PC-3 (cell line): ENCODE measurements at regions not wholly inside any gene's neighbourhood (a gene's known extent, or its start where the extent isn't known, plus 50 kb on each side); places are given as distances from the start of the nearest gene placed in this dataset.

ENCODE experiments used
- ATAC-seq: fragments of 200-7000 bp; cut with Tn5 transposase; 2 replicates; pipeline ENCODE4 v1.9.1; 2020; ENCODE audit warnings: mild to moderate bottlenecking, moderate library complexity
- BruUV-seq: library from RNA; stranded (reverse); fragments of 400-500 nt; replicated peaks from 2 replicates; lab custom pipeline; 2021; lab: Mats Ljungman, UMichigan
- CTCF ChIA-PET: fragments of 300-600 bp; sonication (Branson Sonifier 250); formaldehyde crosslinking; loops from one replicate; lab custom pipeline; 2022; ENCODE audit warnings: antibody characterized with exemption; lab: Charles Lee
- POLR2A ChIA-PET: fragments of 300-600 bp; sonication (Branson Sonifier 250); formaldehyde crosslinking; loops from one replicate; lab custom pipeline; 2022; ENCODE audit warnings: antibody characterized with exemption; ENCODE audit not compliant: unreplicated experiment; lab: Charles Lee
- DNase-seq: peaks from one replicate; pipeline ENCODE4 v3.0.0-alpha.2; 2015
- H2AFZ ChIP-seq: fragments of 300-600 bp; sonication (generic); 2 replicates; pipeline ENCODE4 v1.6.0; 2016; ENCODE audit warnings: antibody characterized with exemption, low read length
- H3F3A ChIP-seq: fragments of 300-600 bp; sonication (generic); one replicate; pipeline ENCODE4 v1.6.0; 2017; ENCODE audit warnings: antibody characterized with exemption, low read length, control low read depth, mild to moderate bottlenecking; ENCODE audit not compliant: unreplicated experiment
- H3K27ac ChIP-seq: fragments of 300-600 bp; sonication (generic); 2 replicates; pipeline ENCODE4 v1.5.1; 2016; ENCODE audit warnings: mild to moderate bottlenecking, low read length
- H3K27me3 ChIP-seq: fragments of 300-600 bp; sonication (generic); 2 replicates; pipeline ENCODE4 v1.6.1; 2016; ENCODE audit warnings: low read length, mixed read lengths
- H3K36me3 ChIP-seq: fragments of 300-600 bp; sonication (generic); 2 replicates; pipeline ENCODE4 v1.6.1; 2016; ENCODE audit warnings: low read depth, mixed run types, low read length, mixed read lengths
- H3K4me1 ChIP-seq: fragments of 300-600 bp; sonication (generic); 2 replicates; pipeline ENCODE4 v1.5.1; 2016; ENCODE audit warnings: low read length; ENCODE audit not compliant: insufficient read depth
- H3K4me2 ChIP-seq: fragments of 300-600 bp; sonication (generic); 2 replicates; pipeline ENCODE4 v1.6.0; 2016; ENCODE audit warnings: low read length
- H3K4me3 ChIP-seq: fragments of 300-600 bp; sonication (generic); 2 replicates; pipeline ENCODE4 v1.5.1; 2016; ENCODE audit warnings: mild to moderate bottlenecking, low read length, mixed read lengths
- H3K79me2 ChIP-seq: fragments of 300-600 bp; sonication (generic); 2 replicates; pipeline ENCODE4 v1.6.1; 2017; ENCODE audit warnings: low read length, mixed read lengths
- H3K9ac ChIP-seq: fragments of 300-600 bp; sonication (generic); 2 replicates; pipeline ENCODE4 v1.6.0; 2016; ENCODE audit warnings: mild to moderate bottlenecking, low read length
- H3K9me2 ChIP-seq: fragments of 300-600 bp; sonication (generic); replicated peaks from 2 replicates; pipeline ENCODE4 v1.6.1; 2016; ENCODE audit warnings: mixed run types, low read length, mixed read lengths
- H3K9me3 ChIP-seq: fragments of 300-600 bp; sonication (generic); 2 replicates; pipeline ENCODE4 v1.6.1; 2016; ENCODE audit warnings: low read length, mixed read lengths
- H4K20me1 ChIP-seq: fragments of 300-600 bp; sonication (generic); 2 replicates; pipeline ENCODE4 v1.6.1; 2016; ENCODE audit warnings: low read length, mixed read lengths
- EZH2 ChIP-seq: fragments of 300-600 bp; sonication (generic); IDR thresholded peaks from one replicate; pipeline ENCODE4 v1.6.1; 2017; ENCODE audit warnings: antibody characterized with exemption, mild to moderate bottlenecking, low read length; ENCODE audit not compliant: unreplicated experiment
- EZH2phosphoT487 ChIP-seq: fragments of 300-600 bp; sonication (generic); IDR thresholded peaks from 2 replicates; pipeline ENCODE4 v1.6.1; 2018; ENCODE audit warnings: mild to moderate bottlenecking, antibody characterized with exemption, low read length, borderline replicate concordance
- intact Hi-C: fragments of 100-400 bp; cut with micrococcal nuclease; formaldehyde crosslinking; loops from 2 replicates; pipeline ENCODE4 v1.9.0; 2023
- TF ChIP-seq, protein P1 (sequence below): fragments of 300-600 bp; sonication (generic); conservative IDR thresholded peaks from 2 replicates; pipeline ENCODE4 v1.5.1; 2017; ENCODE audit warnings: antibody characterized with exemption, low read depth, mild to moderate bottlenecking, low read length

- intact Hi-C loops = no loop called here
- H3K9ac ChIP-seq = no peak overlapping the region
- BruUV-seq = no TSS peak
- no peaks in the 10 kb centered on the region for H3K9me2 ChIP-seq
- H3K27ac ChIP-seq = no peak overlapping the region
- H3K4me2 ChIP-seq = no peak overlapping the region
- no peaks in the 10 kb centered on the region for H3K9me3 ChIP-seq
- no peaks in the 10 kb centered on the region for H3F3A ChIP-seq
- H3K4me1 ChIP-seq = no peaks in the 10 kb centered on the region
- no peaks in the 10 kb centered on the region for H3K36me3 ChIP-seq
- H3K27me3 ChIP-seq = peaks cover 13% of the 10 kb centered on the region; the same call in 1 of the 2 replicates
- TF ChIP-seq EZH2phosphoT487 = no peak
- TF ChIP-seq, protein P1, sequence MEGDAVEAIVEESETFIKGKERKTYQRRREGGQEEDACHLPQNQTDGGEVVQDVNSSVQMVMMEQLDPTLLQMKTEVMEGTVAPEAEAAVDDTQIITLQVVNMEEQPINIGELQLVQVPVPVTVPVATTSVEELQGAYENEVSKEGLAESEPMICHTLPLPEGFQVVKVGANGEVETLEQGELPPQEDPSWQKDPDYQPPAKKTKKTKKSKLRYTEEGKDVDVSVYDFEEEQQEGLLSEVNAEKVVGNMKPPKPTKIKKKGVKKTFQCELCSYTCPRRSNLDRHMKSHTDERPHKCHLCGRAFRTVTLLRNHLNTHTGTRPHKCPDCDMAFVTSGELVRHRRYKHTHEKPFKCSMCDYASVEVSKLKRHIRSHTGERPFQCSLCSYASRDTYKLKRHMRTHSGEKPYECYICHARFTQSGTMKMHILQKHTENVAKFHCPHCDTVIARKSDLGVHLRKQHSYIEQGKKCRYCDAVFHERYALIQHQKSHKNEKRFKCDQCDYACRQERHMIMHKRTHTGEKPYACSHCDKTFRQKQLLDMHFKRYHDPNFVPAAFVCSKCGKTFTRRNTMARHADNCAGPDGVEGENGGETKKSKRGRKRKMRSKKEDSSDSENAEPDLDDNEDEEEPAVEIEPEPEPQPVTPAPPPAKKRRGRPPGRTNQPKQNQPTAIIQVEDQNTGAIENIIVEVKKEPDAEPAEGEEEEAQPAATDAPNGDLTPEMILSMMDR = no peak
- no peak for TF ChIP-seq EZH2
- no peak overlapping the region for H2AFZ ChIP-seq
- CTCF ChIA-PET = no interaction called here
- H3K79me2 ChIP-seq = no peaks in the 10 kb centered on the region
- POLR2A ChIA-PET = no interaction called here
- H4K20me1 ChIP-seq = no peaks in the 10 kb centered on the region
- no peak for DNase-seq
- no peak for ATAC-seq
- H3K4me3 ChIP-seq = no peak overlapping the region
These were observed 88.4 kb downstream of the OLIG3 start for GRCh38 chr6:137405806-137406205.

GRCh38 chr6:137403855-137404254 is 90.3 kb downstream of the OLIG3 start:
- no peak overlapping the region for H3K27ac ChIP-seq
- no peaks in the 10 kb centered on the region for H3K9me2 ChIP-seq
- intact Hi-C loops = no loop called here
- H3K4me3 ChIP-seq = no peak overlapping the region
- H3F3A ChIP-seq = no peaks in the 10 kb centered on the region
- peaks cover 13% of the 10 kb centered on the region; the same call in 1 of the 2 replicates for H3K27me3 ChIP-seq
- BruUV-seq = no TSS peak
- no peaks in the 10 kb centered on the region for H3K4me1 ChIP-seq
- no peaks in the 10 kb centered on the region for H3K36me3 ChIP-seq
- no peak for ATAC-seq
- no peak for DNase-seq
- H3K9ac ChIP-seq = no peak overlapping the region
- H3K9me3 ChIP-seq = no peaks in the 10 kb centered on the region
- ChIA-PET CTCF (no interaction called here), POLR2A (no interaction called here)
- H3K79me2 ChIP-seq = no peaks in the 10 kb centered on the region
- no peak overlapping the region for H3K4me2 ChIP-seq
- no peak overlapping the region for H2AFZ ChIP-seq
- TF ChIP-seq EZH2phosphoT487 = no peak
- TF ChIP-seq, protein P1 = no peak
- no peak for TF ChIP-seq EZH2
- H4K20me1 ChIP-seq = no peaks in the 10 kb centered on the region

DNA sequence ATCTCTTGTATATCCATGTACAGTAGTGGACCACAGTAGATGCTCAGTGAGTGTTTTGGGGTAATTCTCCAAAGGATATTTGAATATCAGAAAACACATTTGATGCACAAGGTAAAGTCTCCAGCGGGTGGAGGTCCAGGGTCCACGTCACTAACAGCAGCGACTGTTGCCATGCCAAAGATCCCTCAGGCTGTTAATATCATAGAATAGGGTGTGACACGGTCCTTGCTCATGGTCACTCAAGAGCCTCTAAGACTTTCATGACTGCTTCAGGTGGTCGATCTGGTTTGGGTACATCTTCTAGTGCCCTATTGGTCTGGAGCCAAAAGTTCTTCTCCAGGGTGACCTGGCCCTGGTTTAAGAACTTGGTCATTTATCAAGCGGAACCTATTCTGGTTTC is 90.8 kb downstream of the OLIG3 start:
- no peaks in the 10 kb centered on the region for H3K9me3 ChIP-seq
- TF ChIP-seq, protein P1 = no peak
- TF ChIP-seq EZH2phosphoT487 (no peak), EZH2 (no peak)
- no peaks in the 10 kb centered on the region for H3F3A ChIP-seq
- no peak overlapping the region for H3K9ac ChIP-seq
- H3K9me2 ChIP-seq = no peaks in the 10 kb centered on the region
- ChIA-PET POLR2A (no interaction called here), CTCF (no interaction called here)
- intact Hi-C loops = no loop called here
- no peak overlapping the region for H3K4me2 ChIP-seq
- no peaks in the 10 kb centered on the region for H3K4me1 ChIP-seq
- H3K27me3 ChIP-seq = peaks cover 13% of the 10 kb centered on the region; the same call in 1 of the 2 replicates
- H4K20me1 ChIP-seq = no peaks in the 10 kb centered on the region
- H3K27ac ChIP-seq = no peak overlapping the region
- H3K4me3 ChIP-seq = no peak overlapping the region
- ATAC-seq (no peak), DNase-seq (no peak)
- no peaks in the 10 kb centered on the region for H3K36me3 ChIP-seq
- H2AFZ ChIP-seq = no peak overlapping the region
- no peaks in the 10 kb centered on the region for H3K79me2 ChIP-seq
- BruUV-seq = no TSS peak
